Astrocyte (in vitro differentiated cells and primary cell): ENCODE measurements at regions not wholly inside any gene's neighbourhood (a gene's known extent, or its start where the extent isn't known, plus 50 kb on each side); places are given as distances from the start of the nearest gene placed in this dataset.

Experiments used
- DNase-seq: peaks from one replicate; pipeline ENCODE4 v3.0.0-alpha.2; 2010; ENCODE audit warnings: low read depth
- FAIRE-seq: peaks from 2 replicates; lab custom pipeline; 2011; peaks lifted over from hg19 to GRCh38; lab: Jason Lieb, UNC
- H2AFZ ChIP-seq: 2 replicates; pipeline ENCODE4 v1.6.0; 2012; ENCODE audit warnings: low read depth, low read length, inconsistent platforms
- H3K27ac ChIP-seq: 2 replicates; pipeline ENCODE4 v1.5.1; 2011; ENCODE audit warnings: low read depth, low read length, inconsistent platforms
- H3K27me3 ChIP-seq: 2 replicates; pipeline ENCODE4 v1.6.0; 2011; ENCODE audit warnings: low read length, inconsistent platforms; ENCODE audit not compliant: insufficient read depth
- H3K36me3 ChIP-seq: 2 replicates; pipeline ENCODE4 v1.5.1; 2011; ENCODE audit warnings: low read length, inconsistent platforms; ENCODE audit not compliant: insufficient read depth
- H3K4me1 ChIP-seq: 2 replicates; pipeline ENCODE4 v1.5.1; 2011; ENCODE audit warnings: low read length, inconsistent platforms; ENCODE audit not compliant: insufficient read depth
- H3K4me2 ChIP-seq: 2 replicates; pipeline ENCODE4 v1.6.0; 2012; ENCODE audit warnings: low read length, inconsistent platforms
- H3K4me3 ChIP-seq: 2 replicates; pipeline ENCODE4 v1.5.1; 2011; ENCODE audit warnings: low read depth, mild to moderate bottlenecking, low read length, inconsistent platforms; ENCODE audit not compliant: insufficient read depth
- H3K79me2 ChIP-seq: 2 replicates; pipeline ENCODE4 v1.6.0; 2012; ENCODE audit warnings: mild to moderate bottlenecking, low read length, inconsistent platforms; ENCODE audit not compliant: insufficient read depth
- H3K9ac ChIP-seq: 2 replicates; pipeline ENCODE4 v1.6.0; 2012; ENCODE audit warnings: mild to moderate bottlenecking, low read length, inconsistent platforms
- H3K9me3 ChIP-seq: 2 replicates; pipeline ENCODE4 v1.5.1; 2012; ENCODE audit warnings: low read depth, mild to moderate bottlenecking, low read length, inconsistent platforms; ENCODE audit not compliant: insufficient read depth
- H4K20me1 ChIP-seq: 2 replicates; pipeline ENCODE4 v1.6.0; 2012; ENCODE audit warnings: low read length, inconsistent platforms; ENCODE audit not compliant: insufficient read depth
- H3K27ac Mint-ChIP-seq: one replicate; pipeline ENCODE4 v1.8.0; 2021; ENCODE audit warnings: mild to moderate bottlenecking, mixed read lengths; ENCODE audit not compliant: unreplicated experiment
- H3K27me3 Mint-ChIP-seq: one replicate; pipeline ENCODE4 v1.8.0; 2021; ENCODE audit warnings: low read depth, mixed read lengths; ENCODE audit not compliant: unreplicated experiment
- H3K36me3 Mint-ChIP-seq: one replicate; pipeline ENCODE4 v1.8.0; 2021; ENCODE audit warnings: low read depth, mixed read lengths; ENCODE audit not compliant: unreplicated experiment
- H3K4me1 Mint-ChIP-seq: one replicate; pipeline ENCODE4 v1.8.0; 2021; ENCODE audit warnings: low read depth, mixed read lengths; ENCODE audit not compliant: unreplicated experiment
- H3K4me3 Mint-ChIP-seq: one replicate; pipeline ENCODE4 v1.8.0; 2021; ENCODE audit warnings: mild to moderate bottlenecking, moderate library complexity, mixed read lengths; ENCODE audit not compliant: unreplicated experiment
- H3K9me3 Mint-ChIP-seq: one replicate; pipeline ENCODE4 v1.8.0; 2021; ENCODE audit warnings: mild to moderate bottlenecking, mixed read lengths; ENCODE audit not compliant: unreplicated experiment
- CTCF ChIP-seq: IDR thresholded peaks from 2 replicates; pipeline ENCODE4 v1.5.1; 2011; ENCODE audit warnings: low read depth, mild to moderate bottlenecking, inconsistent platforms, low read length, moderate library complexity; ENCODE audit not compliant: insufficient read depth
- EZH2 ChIP-seq: IDR thresholded peaks from 2 replicates; pipeline ENCODE4 v1.6.1; 2012; ENCODE audit warnings: mild to moderate bottlenecking, low read length, inconsistent platforms; ENCODE audit not compliant: insufficient read depth

GRCh38 chrY:7447881-7448516, 536.4 kb upstream of the AMELY start:
- no peak overlapping the region for H3K9ac ChIP-seq
- no peak overlapping the region for H2AFZ ChIP-seq
- DNase-seq: no peak
- peak overlapping the region; percentile 58 for H3K27ac ChIP-seq
- Mint-ChIP-seq H3K27me3 (no peaks in the 10 kb centered on the region), H3K9me3 (peaks cover 7% of the 10 kb centered on the region), H3K36me3 (no peaks in the 10 kb centered on the region), H3K4me3 (no peak overlapping the region), H3K4me1 (peaks cover 5% of the 10 kb centered on the region), H3K27ac (peak overlapping the region; percentile 77)
- no peak for TF ChIP-seq EZH2
- no peak for TF ChIP-seq CTCF
- no peaks in the 10 kb centered on the region for H3K79me2 ChIP-seq
- peak overlapping the region; percentile 55 for H3K4me2 ChIP-seq
- H3K4me1 ChIP-seq: peaks cover 2% of the 10 kb centered on the region
- H3K4me3 ChIP-seq: no peak overlapping the region
- H3K36me3 ChIP-seq: no peaks in the 10 kb centered on the region
- no peaks in the 10 kb centered on the region for H4K20me1 ChIP-seq
- no peaks in the 10 kb centered on the region for H3K9me3 ChIP-seq
- FAIRE-seq: no peak
- no peaks in the 10 kb centered on the region for H3K27me3 ChIP-seq

DNA sequence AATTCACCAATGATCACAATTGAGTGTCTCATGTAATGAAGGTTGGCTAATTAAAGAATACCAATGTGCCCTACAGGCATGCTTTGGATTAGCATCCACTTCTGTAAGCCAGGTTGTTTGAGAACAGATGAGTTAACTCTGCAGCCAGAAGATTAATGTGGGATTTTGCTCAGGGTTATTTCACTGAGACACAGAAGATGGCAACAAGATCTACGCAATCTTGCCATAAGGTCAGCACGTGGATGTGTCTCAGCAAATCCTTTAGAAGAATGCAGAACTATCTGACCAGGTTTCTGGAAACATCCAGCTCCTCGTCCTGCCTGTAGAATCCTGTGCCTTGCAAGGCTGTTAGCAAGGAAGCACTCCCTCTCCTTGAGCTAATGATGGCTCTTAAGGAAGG, 532.6 kb upstream of the AMELY start:
- H3K36me3 ChIP-seq: no peaks in the 10 kb centered on the region
- Mint-ChIP-seq H3K27ac (no peak overlapping the region), H3K4me1 (peaks cover 5% of the 10 kb centered on the region), H3K4me3 (no peak overlapping the region), H3K9me3 (peaks cover 3% of the 10 kb centered on the region), H3K36me3 (no peaks in the 10 kb centered on the region), H3K27me3 (no peaks in the 10 kb centered on the region)
- TF ChIP-seq EZH2 (no peak), CTCF (no peak)
- no peak for FAIRE-seq
- no peak overlapping the region for H2AFZ ChIP-seq
- H3K79me2 ChIP-seq: no peaks in the 10 kb centered on the region
- DNase-seq: no peak
- no peak overlapping the region for H3K9ac ChIP-seq
- no peak overlapping the region for H3K4me2 ChIP-seq
- no peaks in the 10 kb centered on the region for H4K20me1 ChIP-seq
- no peaks in the 10 kb centered on the region for H3K9me3 ChIP-seq
- peaks cover 2% of the 10 kb centered on the region for H3K4me1 ChIP-seq
- H3K27me3 ChIP-seq: no peaks in the 10 kb centered on the region
- H3K27ac ChIP-seq: no peak overlapping the region
- no peak overlapping the region for H3K4me3 ChIP-seq

DNA sequence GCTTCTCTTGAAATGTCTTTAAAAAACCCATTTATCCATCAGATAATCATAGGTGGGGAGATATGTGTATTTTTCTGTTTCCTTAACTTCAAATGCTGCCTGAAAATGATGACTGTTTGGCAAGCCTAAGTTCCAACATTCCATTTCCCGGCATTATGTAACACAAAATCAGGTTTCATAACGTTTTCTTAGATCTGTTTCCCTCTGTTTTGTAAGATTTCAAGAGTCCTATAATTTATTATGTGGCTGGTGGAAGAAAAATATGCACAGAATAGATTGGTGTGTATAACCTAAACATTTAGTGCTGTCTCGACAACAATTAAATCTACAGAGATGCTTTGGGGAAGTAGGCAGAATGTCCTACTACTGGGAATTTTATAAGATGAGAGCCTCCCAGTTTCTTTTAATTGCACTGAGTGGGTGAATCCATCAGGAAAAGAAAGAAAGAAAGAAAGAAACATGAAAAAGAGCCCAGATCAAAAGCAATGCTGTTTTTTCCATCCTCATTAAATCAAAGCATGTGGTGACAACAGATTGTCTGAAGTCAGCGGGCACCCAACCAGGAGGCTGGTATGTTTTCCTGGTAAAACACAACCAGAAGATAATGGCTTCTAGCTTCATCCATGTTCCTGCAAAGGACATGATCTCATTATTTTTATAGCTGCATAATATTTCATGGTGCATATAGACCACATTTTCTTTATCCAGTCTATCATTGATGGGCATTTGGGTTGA, 529.4 kb upstream of the AMELY start:
- Histone ChIP-seq H3K4me1 (no peaks in the 10 kb centered on the region), H4K20me1 (no peaks in the 10 kb centered on the region), H3K9me3 (no peaks in the 10 kb centered on the region), H3K4me2 (no peak overlapping the region), H3K9ac (no peak overlapping the region), H3K27ac (no peak overlapping the region), H3K36me3 (no peaks in the 10 kb centered on the region), H3K79me2 (no peaks in the 10 kb centered on the region), H3K27me3 (no peaks in the 10 kb centered on the region), H3K4me3 (no peak overlapping the region), H2AFZ (no peak overlapping the region)
- Mint-ChIP-seq H3K27ac (no peak overlapping the region), H3K9me3 (no peaks in the 10 kb centered on the region), H3K4me1 (no peaks in the 10 kb centered on the region), H3K27me3 (no peaks in the 10 kb centered on the region), H3K36me3 (no peaks in the 10 kb centered on the region), H3K4me3 (no peak overlapping the region)
- no peak for FAIRE-seq
- TF ChIP-seq CTCF (no peak), EZH2 (no peak)
- no peak for DNase-seq
